Upper lobe of right lung (tissue), 1 donor: ENCODE measurements at regions not wholly inside any gene's neighbourhood (a gene's known extent, or its start where the extent isn't known, plus 50 kb on each side); places are given as distances from the start of the nearest gene placed in this dataset.

Experiments
- ATAC-seq: fragments of 200-7000 bp; cut with Tn5 transposase; one replicate; pipeline ENCODE4 v1.9.1; 2020; ENCODE audit warnings: mild to moderate bottlenecking, moderate library complexity
- DNase-seq: peaks from one replicate; pipeline ENCODE4 v3.0.0-alpha.2; 2020
- H3K27ac ChIP-seq: fragments of 200-600 bp; one replicate; pipeline ENCODE4 v1.8.0; 2022
- H3K27me3 ChIP-seq: fragments of 200-600 bp; one replicate; pipeline ENCODE4 v1.8.0; 2022; ENCODE audit warnings: mild to moderate bottlenecking
- H3K36me3 ChIP-seq: fragments of 200-600 bp; one replicate; pipeline ENCODE4 v1.8.0; 2022
- H3K4me1 ChIP-seq: fragments of 200-600 bp; one replicate; pipeline ENCODE4 v1.8.0; 2022
- H3K4me3 ChIP-seq: fragments of 200-600 bp; one replicate; pipeline ENCODE4 v1.8.0; 2022; ENCODE audit warnings: mild to moderate bottlenecking
- H3K9me3 ChIP-seq: fragments of 200-600 bp; one replicate; pipeline ENCODE4 v1.8.0; 2022
- CTCF ChIP-seq: fragments of 200-600 bp; IDR thresholded peaks from one replicate; pipeline ENCODE4 v1.8.0; 2022; ENCODE audit warnings: antibody characterized with exemption
- intact Hi-C: fragments of 100-400 bp; cut with DNase I; formaldehyde crosslinking; loops from one replicate; pipeline ENCODE4 v1.11.0; 2022
- donor health status: DM: no; HTN: yes; CAD: no; lungs with severe emphysema.

GRCh38 chr16:77647726-77648125, 74.6 kb upstream of the NUDT7 start:
- intact Hi-C loops = no loop called here
- no peak for TF ChIP-seq CTCF
- Histone ChIP-seq H3K4me3 (no peak overlapping the region), H3K4me1 (no peaks in the 10 kb centered on the region), H3K27me3 (no peaks in the 10 kb centered on the region), H3K9me3 (no peaks in the 10 kb centered on the region), H3K27ac (no peak overlapping the region), H3K36me3 (no peaks in the 10 kb centered on the region)
- DNase-seq (no peak), ATAC-seq (no peak)

- no peaks in the 10 kb centered on the region for H3K36me3 ChIP-seq
- no peaks in the 10 kb centered on the region for H3K4me1 ChIP-seq
- no peak overlapping the region for H3K4me3 ChIP-seq
- no peak for TF ChIP-seq CTCF
- H3K27me3 ChIP-seq = no peaks in the 10 kb centered on the region
- ATAC-seq (no peak), DNase-seq (no peak)
- intact Hi-C loops = no loop called here
- H3K27ac ChIP-seq = no peak overlapping the region
- H3K9me3 ChIP-seq = no peaks in the 10 kb centered on the region
Measured at GRCh38 chr16:77650761-77651160, 71.6 kb upstream of the NUDT7 start.

GRCh38 chr16:77652399-77652798, 69.9 kb upstream of the NUDT7 start:
- no peak for DNase-seq
- Histone ChIP-seq H3K27ac (no peak overlapping the region), H3K4me3 (no peak overlapping the region), H3K9me3 (no peaks in the 10 kb centered on the region), H3K4me1 (no peaks in the 10 kb centered on the region), H3K27me3 (no peaks in the 10 kb centered on the region), H3K36me3 (no peaks in the 10 kb centered on the region)
- no peak for ATAC-seq
- TF ChIP-seq CTCF = no peak
- intact Hi-C loops = no loop called here

GRCh38 chr16:77657016-77657415, 65.3 kb upstream of the NUDT7 start:
- intact Hi-C loops = no loop called here
- no peak for DNase-seq
- Histone ChIP-seq H3K9me3 (no peaks in the 10 kb centered on the region), H3K4me3 (no peak overlapping the region), H3K27ac (no peak overlapping the region), H3K27me3 (no peaks in the 10 kb centered on the region), H3K36me3 (no peaks in the 10 kb centered on the region), H3K4me1 (no peaks in the 10 kb centered on the region)
- no peak for ATAC-seq
- TF ChIP-seq CTCF = no peak

- peak; percentile 38 for TF ChIP-seq CTCF
- intact Hi-C loops = no loop called here
- H3K27ac ChIP-seq = no peak overlapping the region
- H3K36me3 ChIP-seq = no peaks in the 10 kb centered on the region
- H3K9me3 ChIP-seq = no peaks in the 10 kb centered on the region
- H3K4me1 ChIP-seq = no peaks in the 10 kb centered on the region
- no peak overlapping the region for H3K4me3 ChIP-seq
- ATAC-seq = no peak
- DNase-seq = no peak
- H3K27me3 ChIP-seq = no peaks in the 10 kb centered on the region
Measured at GRCh38 chr16:77660311-77660710, 62.0 kb upstream of the NUDT7 start.

- no peak overlapping the region for H3K27ac ChIP-seq
- H3K9me3 ChIP-seq = no peaks in the 10 kb centered on the region
- no peaks in the 10 kb centered on the region for H3K4me1 ChIP-seq
- no peak for TF ChIP-seq CTCF
- no peak overlapping the region for H3K4me3 ChIP-seq
- no peaks in the 10 kb centered on the region for H3K36me3 ChIP-seq
- intact Hi-C loops = no loop called here
- no peaks in the 10 kb centered on the region for H3K27me3 ChIP-seq
- DNase-seq (no peak), ATAC-seq (no peak)
Measured at GRCh38 chr16:77662246-77662645, 60.1 kb upstream of the NUDT7 start.
